Endothelial cell of umbilical vein (primary cell): ENCODE measurements at regions not wholly inside any gene's neighbourhood (a gene's known extent, or its start where the extent isn't known, plus 50 kb on each side); places are given as distances from the start of the nearest gene placed in this dataset.

Source experiments
- BruUV-seq: library from RNA; stranded (reverse); fragments of 400-500 nt; replicated peaks from 2 replicates; lab custom pipeline; 2021; lab: Mats Ljungman, UMichigan
- CTCF ChIA-PET: fragments of 300-600, 350-600 bp; sonication (Branson Sonifier 250); formaldehyde crosslinking; loops from one replicate; lab custom pipeline; 2021; ENCODE audit warnings: antibody characterized with exemption, inconsistent platforms; lab: Charles Lee
- POLR2A ChIA-PET: fragments of 300-600, 350-600 bp; sonication (Branson Sonifier 250); formaldehyde crosslinking; loops from one replicate; lab custom pipeline; 2021; ENCODE audit warnings: antibody characterized with exemption, inconsistent platforms; lab: Charles Lee
- DNase-seq: peaks from one replicate; pipeline ENCODE4 v3.0.0-alpha.2; 2011; ENCODE audit warnings: low read depth, low spot score
- FAIRE-seq: peaks from 2 replicates; lab custom pipeline; 2011; peaks lifted over from hg19 to GRCh38; lab: Jason Lieb, UNC
- H2AFZ ChIP-seq: 2 replicates; pipeline ENCODE4 v1.6.0; 2012; ENCODE audit warnings: low read depth, low read length, control low read depth, inconsistent platforms
- H3K27ac ChIP-seq: 2 replicates; pipeline ENCODE4 v1.5.1; 2011; ENCODE audit warnings: low read depth, mild to moderate bottlenecking, control low read depth, low read length, moderate library complexity; ENCODE audit not compliant: insufficient read depth
- H3K27me3 ChIP-seq, 2 experiments: 2 replicates each; pipeline versions ENCODE4 v1.6.0 to v1.6.1; 2011; ENCODE audit warnings: low read length in 2 of 2, mixed read lengths in 1 of 2; ENCODE audit not compliant: control insufficient read depth in 2 of 2, insufficient read depth in 2 of 2
- H3K36me3 ChIP-seq, 2 experiments: 2 replicates in 1 of 2; 3 replicates in 1 of 2; pipeline ENCODE4 v1.5.1; 2011; ENCODE audit warnings: low read length in 2 of 2, mild to moderate bottlenecking in 1 of 2, moderate library complexity in 1 of 2; ENCODE audit not compliant: control insufficient read depth in 2 of 2, insufficient read depth in 2 of 2; ENCODE audit errors: extremely low read depth in 1 of 2
- H3K4me1 ChIP-seq: 3 replicates; pipeline ENCODE4 v1.5.1; 2011; ENCODE audit warnings: mild to moderate bottlenecking, low read length; ENCODE audit not compliant: control insufficient read depth, insufficient read depth; ENCODE audit errors: extremely low read depth
- H3K4me2 ChIP-seq: 2 replicates; pipeline ENCODE4 v1.6.1; 2011; ENCODE audit warnings: low read length, control low read depth, mixed read lengths; ENCODE audit not compliant: insufficient read depth
- H3K4me3 ChIP-seq, 3 experiments: fragments of 200-600 bp in 1 of 3; sonication (generic), shearing (Covaris generic) in 1 of 3; replicated peaks in 1 of 3; 2 replicates each; pipeline ENCODE4 v1.5.1; 2011 to 2016; ENCODE audit warnings: control low read depth in 3 of 3, low read length in 3 of 3, mild to moderate bottlenecking in 2 of 3, inconsistent platforms in 1 of 3, low read depth in 1 of 3, moderate library complexity in 1 of 3; ENCODE audit not compliant: insufficient read depth in 1 of 3
- H3K79me2 ChIP-seq: 2 replicates; pipeline ENCODE4 v1.6.0; 2012; ENCODE audit warnings: low read length, inconsistent platforms; ENCODE audit not compliant: control insufficient read depth, insufficient read depth
- H3K9ac ChIP-seq: replicated peaks from 2 replicates; pipeline ENCODE3; 2011; ENCODE audit warnings: low read length, control low read depth; ENCODE audit not compliant: insufficient read depth; ENCODE audit errors: extremely low read depth
- H3K9me1 ChIP-seq: replicated peaks from 3 replicates; pipeline ENCODE4 v1.6.0; 2011; ENCODE audit warnings: mild to moderate bottlenecking, low read length; ENCODE audit not compliant: control insufficient read depth, insufficient read depth; ENCODE audit errors: extremely low read depth
- H3K9me3 ChIP-seq: replicated peaks from 2 replicates; pipeline ENCODE4 v1.5.1; 2012; ENCODE audit warnings: low read length, inconsistent platforms; ENCODE audit not compliant: control insufficient read depth, insufficient read depth
- H4K20me1 ChIP-seq: replicated peaks from 2 replicates; pipeline ENCODE3; 2011; ENCODE audit warnings: mild to moderate bottlenecking, low read length; ENCODE audit not compliant: control insufficient read depth, insufficient read depth; ENCODE audit errors: extremely low read depth
- EZH2 ChIP-seq: IDR thresholded peaks from 2 replicates; pipeline ENCODE4 v1.6.1; 2012; ENCODE audit warnings: borderline replicate concordance, low read depth, mild to moderate bottlenecking, moderate library complexity, low read length, inconsistent platforms; ENCODE audit not compliant: severe bottlenecking
- GATA2 ChIP-seq: IDR thresholded peaks from 2 replicates; pipeline ENCODE4 v1.7.0; 2011; ENCODE audit warnings: low read depth, mild to moderate bottlenecking, moderate library complexity, mixed read lengths, low read length; ENCODE audit not compliant: insufficient read length, insufficient read depth
- JUN ChIP-seq: IDR thresholded peaks from 2 replicates; pipeline ENCODE4 v1.6.1; 2011; ENCODE audit warnings: borderline replicate concordance, low read depth; ENCODE audit not compliant: insufficient read length, insufficient read depth
- MAX ChIP-seq: IDR thresholded peaks from 2 replicates; pipeline ENCODE4 v1.6.1; 2011; ENCODE audit not compliant: insufficient read depth, insufficient read length
- MYC ChIP-seq: IDR thresholded peaks from one replicate; pipeline ENCODE4 v1.6.1; 2011; ENCODE audit warnings: mild to moderate bottlenecking, low read depth, low read length
- POLR2A ChIP-seq: IDR thresholded peaks from 2 replicates; pipeline ENCODE4 v1.6.1; 2012; ENCODE audit warnings: low read depth, mild to moderate bottlenecking, control low read depth, low read length
- POLR2AphosphoS5 ChIP-seq: IDR thresholded peaks from 2 replicates; pipeline ENCODE4 v1.6.1; 2012; ENCODE audit warnings: low read depth, mild to moderate bottlenecking, control low read depth, low read length, moderate library complexity; ENCODE audit not compliant: insufficient read depth
- dilution Hi-C: fragments of 300-500 bp; cut with MboI; formaldehyde crosslinking; loops from one replicate; pipeline ENCODE4 v1.15.0; 2019; ENCODE audit warnings: low sequenced_read_pairs; ENCODE audit not compliant: extremely low pct_ligation_motif_present
- intact Hi-C: fragments of 100-400 bp; cut with micrococcal nuclease; formaldehyde crosslinking; loops from one replicate; pipeline ENCODE4 v1.10.0; 2022
- TF ChIP-seq, protein P1 (sequence below), 2 donors: IDR thresholded peaks; 1 replicate in 1 of 2; 2 replicates in 1 of 2; pipeline ENCODE4 v1.5.1; 2011; ENCODE audit warnings: low read length in 2 of 2, mild to moderate bottlenecking in 2 of 2, moderate library complexity in 2 of 2, control low read depth in 1 of 2, inconsistent platforms in 1 of 2, low read depth in 1 of 2; ENCODE audit not compliant: insufficient read depth in 1 of 2; ENCODE audit errors: extremely low read depth in 1 of 2

- peaks cover 0 to 2% of the 10 kb centered on the region in 2 experiments for H3K27me3 ChIP-seq
Measured at GRCh38 chr3:176914764-176915163, 282.5 kb downstream of the TBL1XR1 start.

GRCh38 chr3:176911579-176911978 lies 285.7 kb downstream of the TBL1XR1 start:
- TF ChIP-seq POLR2AphosphoS5 (no peak), MYC (no peak), POLR2A (no peak), EZH2 (no peak), JUN (no peak), GATA2 (no peak)
- TF ChIP-seq, protein P1, sequence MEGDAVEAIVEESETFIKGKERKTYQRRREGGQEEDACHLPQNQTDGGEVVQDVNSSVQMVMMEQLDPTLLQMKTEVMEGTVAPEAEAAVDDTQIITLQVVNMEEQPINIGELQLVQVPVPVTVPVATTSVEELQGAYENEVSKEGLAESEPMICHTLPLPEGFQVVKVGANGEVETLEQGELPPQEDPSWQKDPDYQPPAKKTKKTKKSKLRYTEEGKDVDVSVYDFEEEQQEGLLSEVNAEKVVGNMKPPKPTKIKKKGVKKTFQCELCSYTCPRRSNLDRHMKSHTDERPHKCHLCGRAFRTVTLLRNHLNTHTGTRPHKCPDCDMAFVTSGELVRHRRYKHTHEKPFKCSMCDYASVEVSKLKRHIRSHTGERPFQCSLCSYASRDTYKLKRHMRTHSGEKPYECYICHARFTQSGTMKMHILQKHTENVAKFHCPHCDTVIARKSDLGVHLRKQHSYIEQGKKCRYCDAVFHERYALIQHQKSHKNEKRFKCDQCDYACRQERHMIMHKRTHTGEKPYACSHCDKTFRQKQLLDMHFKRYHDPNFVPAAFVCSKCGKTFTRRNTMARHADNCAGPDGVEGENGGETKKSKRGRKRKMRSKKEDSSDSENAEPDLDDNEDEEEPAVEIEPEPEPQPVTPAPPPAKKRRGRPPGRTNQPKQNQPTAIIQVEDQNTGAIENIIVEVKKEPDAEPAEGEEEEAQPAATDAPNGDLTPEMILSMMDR (IDR thresholded peaks at IDR 0.05; ENCODE audit: extremely low read depth in 1 of 2, insufficient read depth in 1 of 2, low read depth in 1 of 2, low read length in 2 of 2) = no peak
- H3K27me3 ChIP-seq = peaks cover 0 to 3% of the 10 kb centered on the region in 2 experiments
- H4K20me1 ChIP-seq = no peaks in the 10 kb centered on the region
- no TSS peak for BruUV-seq
- dilution Hi-C loops (no loop called here), intact Hi-C loops (no loop called here)
- H3K9me3 ChIP-seq = no peaks in the 10 kb centered on the region
- FAIRE-seq (no peak), DNase-seq (no peak)
- no peak overlapping the region for H3K9ac ChIP-seq
- no peak overlapping the region for H3K4me2 ChIP-seq
- no peak overlapping the region for H2AFZ ChIP-seq
- no peak overlapping the region for H3K27ac ChIP-seq
- POLR2A ChIA-PET = no interaction called here
- no peaks in the 10 kb centered on the region for H3K36me3 ChIP-seq
- H3K4me3 ChIP-seq = no peak overlapping the region
- CTCF ChIA-PET = no interaction called here
- no peaks in the 10 kb centered on the region for H3K4me1 ChIP-seq
- no peaks in the 10 kb centered on the region for H3K9me1 ChIP-seq
- no peaks in the 10 kb centered on the region for H3K79me2 ChIP-seq

More at GRCh38 chr3:176914764-176915163, 282.5 kb downstream of the TBL1XR1 start:
- Histone ChIP-seq H3K4me1 (no peaks in the 10 kb centered on the region), H2AFZ (no peak overlapping the region), H3K4me3 (no peak overlapping the region), H4K20me1 (no peaks in the 10 kb centered on the region), H3K9ac (no peak overlapping the region), H3K9me3 (no peaks in the 10 kb centered on the region), H3K9me1 (no peaks in the 10 kb centered on the region), H3K79me2 (no peaks in the 10 kb centered on the region), H3K4me2 (no peak overlapping the region), H3K27ac (no peak overlapping the region), H3K36me3 (no peaks in the 10 kb centered on the region)
- DNase-seq (no peak), FAIRE-seq (no peak)
- POLR2A ChIA-PET = no interaction called here
- no peak for TF ChIP-seq MYC
- TF ChIP-seq EZH2 = no peak
- no peak for TF ChIP-seq JUN
- no peak for TF ChIP-seq MAX
- BruUV-seq = no TSS peak
- CTCF ChIA-PET = interaction anchor here (0.9 kb wide), 1 partner anchor 9 kb away, joined by 3 read pairs; no protein-coding TSS in a partner anchor
- intact Hi-C loops = no loop called here
- dilution Hi-C loops = no loop called here
